Liver (tissue), 8 donors: ENCODE measurements at regions not wholly inside any gene's neighbourhood (a gene's known extent, or its start where the extent isn't known, plus 50 kb on each side); places are given as distances from the start of the nearest gene placed in this dataset.

ENCODE experiments used
- DNase-seq: peaks from one replicate; pipeline ENCODE4 v3.0.0-alpha.2; 2017; ENCODE audit warnings: low spot score
- H3K27ac ChIP-seq, 2 donors: one replicate each; pipeline ENCODE4 v1.7.0; 2013; ENCODE audit warnings: inconsistent platforms in 2 of 2, low read length in 2 of 2, control low read depth in 1 of 2, low read depth in 1 of 2, mild to moderate bottlenecking in 1 of 2
- H3K27me3 ChIP-seq, 4 donors: one replicate each; pipeline versions ENCODE4 v1.6.1 to v1.7.0; 2013; ENCODE audit warnings: low read length in 3 of 4, inconsistent platforms in 1 of 4, mild to moderate bottlenecking in 1 of 4, moderate library complexity in 1 of 4; ENCODE audit not compliant: control insufficient read depth in 4 of 4, insufficient read depth in 4 of 4
- H3K36me3 ChIP-seq, 4 donors: one replicate each; pipeline versions ENCODE4 v1.6.1 to v1.7.0; 2013; ENCODE audit warnings: low read length in 3 of 4, mild to moderate bottlenecking in 3 of 4, low read depth in 1 of 4, moderate library complexity in 1 of 4; ENCODE audit not compliant: control insufficient read depth in 4 of 4, insufficient read depth in 3 of 4
- H3K4me1 ChIP-seq, 4 donors: one replicate each; pipeline versions ENCODE4 v1.6.1 to v1.7.0; 2013; ENCODE audit warnings: low read length in 3 of 4, mild to moderate bottlenecking in 3 of 4, moderate library complexity in 1 of 4; ENCODE audit not compliant: control insufficient read depth in 4 of 4, insufficient read depth in 4 of 4
- H3K4me3 ChIP-seq, 3 donors: one replicate each; pipeline versions ENCODE4 v1.6.1 to v1.7.0; 2013; ENCODE audit warnings: low read length in 3 of 3, control low read depth in 1 of 3, low read depth in 1 of 3, mild to moderate bottlenecking in 1 of 3
- H3K9ac ChIP-seq, 2 donors: one replicate each; pipeline ENCODE4 v1.7.0; 2013; ENCODE audit warnings: low read length in 2 of 2, mild to moderate bottlenecking in 2 of 2, moderate library complexity in 2 of 2, control low read depth in 1 of 2, low read depth in 1 of 2
- H3K9me3 ChIP-seq, 4 donors: one replicate each; pipeline versions ENCODE4 v1.6.1 to v1.7.0; 2013; ENCODE audit warnings: low read length in 3 of 4; ENCODE audit not compliant: control insufficient read depth in 4 of 4
- ATF3 ChIP-seq: IDR thresholded peaks from 2 replicates; pipeline ENCODE4 v1.6.1; 2016; ENCODE audit warnings: antibody characterized with exemption
- CTCF ChIP-seq: fragments of 150-350 bp; IDR thresholded peaks from 2 replicates; pipeline ENCODE4 v1.5.1; 2017; ENCODE audit warnings: improper control_type of control experiment, low read depth, low read length; ENCODE audit not compliant: missing input control
- EGR1 ChIP-seq, 2 donors: IDR thresholded peaks; 2 replicates each; pipeline ENCODE4 v1.6.1; 2016 to 2018; ENCODE audit warnings: antibody characterized with exemption in 2 of 2, low read depth in 2 of 2
- FOXA1 ChIP-seq: IDR thresholded peaks from 2 replicates; pipeline ENCODE4 v1.6.1; 2016; ENCODE audit warnings: antibody characterized with exemption
- FOXA2 ChIP-seq: IDR thresholded peaks from 2 replicates; pipeline ENCODE4 v1.6.1; 2016; ENCODE audit warnings: antibody characterized with exemption
- GABPA ChIP-seq, 2 donors: IDR thresholded peaks in 1 of 2; conservative IDR thresholded peaks in 1 of 2; 2 replicates each; pipeline ENCODE4 v1.6.1; 2016; ENCODE audit warnings: antibody characterized with exemption in 2 of 2, mild to moderate bottlenecking in 1 of 2, moderate library complexity in 1 of 2
- HNF4A ChIP-seq, 2 donors: conservative IDR thresholded peaks; 2 replicates each; pipeline ENCODE4 v1.6.1; 2016; ENCODE audit warnings: antibody characterized with exemption in 2 of 2, mild to moderate bottlenecking in 2 of 2
- HNF4G ChIP-seq: IDR thresholded peaks from 2 replicates; pipeline ENCODE4 v1.6.1; 2016; ENCODE audit warnings: antibody characterized with exemption
- JUND ChIP-seq, 2 donors: IDR thresholded peaks; 2 replicates each; pipeline ENCODE4 v1.6.1; 2016; ENCODE audit warnings: antibody characterized with exemption in 2 of 2
- NR2F2 ChIP-seq: IDR thresholded peaks from 2 replicates; pipeline ENCODE4 v1.6.1; 2016; ENCODE audit warnings: antibody characterized with exemption
- RAD21 ChIP-seq, 2 donors: IDR thresholded peaks; 2 replicates each; pipeline ENCODE4 v1.6.1; 2016; ENCODE audit warnings: antibody characterized with exemption in 2 of 2, mild to moderate bottlenecking in 2 of 2
- REST ChIP-seq: IDR thresholded peaks from 2 replicates; pipeline ENCODE4 v1.6.1; 2016; ENCODE audit warnings: antibody characterized with exemption, mild to moderate bottlenecking
- RXRA ChIP-seq, 2 donors: IDR thresholded peaks; 2 replicates each; pipeline ENCODE4 v1.6.1; 2017 to 2018; ENCODE audit warnings: antibody characterized with exemption in 2 of 2, mild to moderate bottlenecking in 1 of 2
- SP1 ChIP-seq: IDR thresholded peaks from 2 replicates; pipeline ENCODE4 v1.6.1; 2018; ENCODE audit warnings: antibody characterized with exemption, mild to moderate bottlenecking
- TAF1 ChIP-seq: conservative IDR thresholded peaks from 2 replicates; pipeline ENCODE4 v1.6.1; 2016; ENCODE audit warnings: antibody characterized with exemption, mild to moderate bottlenecking
- YY1 ChIP-seq: IDR thresholded peaks from 2 replicates; pipeline ENCODE4 v1.6.1; 2016; ENCODE audit warnings: antibody characterized with exemption, mild to moderate bottlenecking
- WGBS: extraction: QIAGEN DNeasy Blood & Tissue Kit; methylation state at CpG from one replicate; pipeline ENCODE4 v1.1.7; 2013; 5-methylcytosine and 5-hydroxymethylcytosine counted together
- TF ChIP-seq, protein P1 (sequence below): IDR thresholded peaks from 2 replicates; pipeline ENCODE4 v1.6.1; 2016; ENCODE audit warnings: antibody characterized with exemption
- TF ChIP-seq, protein P2 (sequence below): IDR thresholded peaks from 2 replicates; pipeline ENCODE4 v1.6.1; 2016; ENCODE audit warnings: antibody characterized with exemption
- donor health status: healthy.
- donor health status: healthy.
- donor health status: healthy.
- donor health status: healthy.
- donor health status: healthy.

GRCh38 chr17:12514596-12514995 lies 151.1 kb upstream of the MYOCD start:
- no peak for DNase-seq
- 89% methylated on average over 5 of the region's 5 CpGs for WGBS
- H3K36me3 ChIP-seq = no peaks in the 10 kb centered on the region
- no peak overlapping the region for H3K9ac ChIP-seq
- H3K27ac ChIP-seq = no peak overlapping the region
- H3K4me3 ChIP-seq = no peak overlapping the region
- TF ChIP-seq JUND (IDR thresholded peaks at IDR 0.05) = no peak
- no peak for TF ChIP-seq RAD21 (IDR thresholded peaks at IDR 0.05)
- no peaks in the 10 kb centered on the region for H3K27me3 ChIP-seq
- no peaks in the 10 kb centered on the region for H3K9me3 ChIP-seq
- H3K4me1 ChIP-seq = no peaks in the 10 kb centered on the region

- Histone ChIP-seq H3K27ac (no peak overlapping the region), H3K9me3 (no peaks in the 10 kb centered on the region), H3K27me3 (no peaks in the 10 kb centered on the region), H3K36me3 (no peaks in the 10 kb centered on the region), H3K4me3 (no peak overlapping the region), H3K4me1 (no peaks in the 10 kb centered on the region), H3K9ac (no peak overlapping the region)
- TF ChIP-seq SP1 = no peak
- no peak for TF ChIP-seq HNF4A (conservative IDR thresholded peaks at IDR 0.05)
- TF ChIP-seq RAD21 (IDR thresholded peaks at IDR 0.05) = no peak
- TF ChIP-seq YY1 = no peak
- no peak for TF ChIP-seq TAF1
- TF ChIP-seq GABPA (IDR thresholded peaks at IDR 0.05 in 1 of 2, conservative IDR thresholded peaks at IDR 0.05 in 1 of 2) = no peak
- TF ChIP-seq RXRA (IDR thresholded peaks at IDR 0.05) = no peak
- TF ChIP-seq, protein P1, sequence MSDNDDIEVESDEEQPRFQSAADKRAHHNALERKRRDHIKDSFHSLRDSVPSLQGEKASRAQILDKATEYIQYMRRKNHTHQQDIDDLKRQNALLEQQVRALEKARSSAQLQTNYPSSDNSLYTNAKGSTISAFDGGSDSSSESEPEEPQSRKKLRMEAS = no peak
- no peak for TF ChIP-seq FOXA2
- TF ChIP-seq FOXA1 = no peak
- TF ChIP-seq EGR1 (IDR thresholded peaks at IDR 0.05; ENCODE audit: low read depth in 2 of 2) = no peak
- no peak for TF ChIP-seq REST
- no peak for TF ChIP-seq JUND (IDR thresholded peaks at IDR 0.05)
- no peak for TF ChIP-seq NR2F2
- TF ChIP-seq CTCF = no peak
- TF ChIP-seq, protein P2, sequence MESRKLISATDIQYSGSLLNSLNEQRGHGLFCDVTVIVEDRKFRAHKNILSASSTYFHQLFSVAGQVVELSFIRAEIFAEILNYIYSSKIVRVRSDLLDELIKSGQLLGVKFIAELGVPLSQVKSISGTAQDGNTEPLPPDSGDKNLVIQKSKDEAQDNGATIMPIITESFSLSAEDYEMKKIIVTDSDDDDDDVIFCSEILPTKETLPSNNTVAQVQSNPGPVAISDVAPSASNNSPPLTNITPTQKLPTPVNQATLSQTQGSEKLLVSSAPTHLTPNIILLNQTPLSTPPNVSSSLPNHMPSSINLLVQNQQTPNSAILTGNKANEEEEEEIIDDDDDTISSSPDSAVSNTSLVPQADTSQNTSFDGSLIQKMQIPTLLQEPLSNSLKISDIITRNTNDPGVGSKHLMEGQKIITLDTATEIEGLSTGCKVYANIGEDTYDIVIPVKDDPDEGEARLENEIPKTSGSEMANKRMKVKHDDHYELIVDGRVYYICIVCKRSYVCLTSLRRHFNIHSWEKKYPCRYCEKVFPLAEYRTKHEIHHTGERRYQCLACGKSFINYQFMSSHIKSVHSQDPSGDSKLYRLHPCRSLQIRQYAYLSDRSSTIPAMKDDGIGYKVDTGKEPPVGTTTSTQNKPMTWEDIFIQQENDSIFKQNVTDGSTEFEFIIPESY = no peak
- no peak for TF ChIP-seq ATF3
- no peak for TF ChIP-seq HNF4G
- 76% methylated on average over 7 of the region's 7 CpGs for WGBS
- no peak for DNase-seq
These were observed 145.6 kb upstream of the MYOCD start for GRCh38 chr17:12519956-12520594.
